Vagina (tissue), 2 donors: ENCODE measurements at regions not wholly inside any gene's neighbourhood (a gene's known extent, or its start where the extent isn't known, plus 50 kb on each side); places are given as distances from the start of the nearest gene placed in this dataset.

ENCODE experiments used
- DNase-seq, 2 donors: peaks; one replicate each; pipeline ENCODE4 v3.0.0-alpha.2; 2017; ENCODE audit errors: extremely low spot score in 2 of 2
- H3K27ac ChIP-seq: fragments of 200-600 bp; sonication (generic); one replicate; pipeline ENCODE4 v1.5.1; 2019
- H3K27me3 ChIP-seq: fragments of 200-600 bp; sonication (generic); one replicate; pipeline ENCODE4 v1.5.1; 2019
- H3K36me3 ChIP-seq, 2 donors: fragments of 200-600 bp; sonication (generic); one replicate each; pipeline ENCODE4 v1.5.1; 2017 to 2019
- H3K4me1 ChIP-seq: fragments of 200-600 bp; sonication (generic); one replicate; pipeline ENCODE4 v1.5.1; 2019
- H3K4me3 ChIP-seq, 2 donors: fragments of 200-600 bp; sonication (generic); 1 replicate in 1 of 2; 2 replicates in 1 of 2; pipeline ENCODE4 v1.5.1; 2016 to 2019
- H3K9me3 ChIP-seq: fragments of 200-600 bp; sonication (generic); one replicate; pipeline ENCODE4 v1.5.1; 2019
- POLR2A ChIP-seq, 2 donors: fragments of 450-650 bp; IDR thresholded peaks; one replicate each; pipeline ENCODE4 v1.6.1; 2017; ENCODE audit warnings: antibody characterized with exemption in 2 of 2, mild to moderate bottlenecking in 2 of 2, moderate library complexity in 2 of 2
- POLR2AphosphoS5 ChIP-seq, 2 donors: sonication (generic); formaldehyde crosslinking; IDR thresholded peaks; one replicate each; pipeline ENCODE4 v1.9.0; 2017; ENCODE audit warnings: antibody characterized with exemption in 2 of 2, mild to moderate bottlenecking in 2 of 2, low read depth in 1 of 2; ENCODE audit not compliant: insufficient read depth in 1 of 2
- intact Hi-C: fragments of 100-400 bp; cut with DNase I; formaldehyde crosslinking; loops from one replicate; pipeline ENCODE4 v1.15.1; 2023
- TF ChIP-seq, protein P1 (sequence below), 3 experiments: fragments of 450-650 bp in 2 of 3; fragments of 200-600 bp in 1 of 3; sonication (generic) in 1 of 3; IDR thresholded peaks; one replicate each; pipeline ENCODE4 v1.5.1; 2017 to 2019; ENCODE audit warnings: antibody characterized with exemption in 3 of 3, mild to moderate bottlenecking in 2 of 3, moderate library complexity in 2 of 3

- no peaks in the 10 kb centered on the region for H3K9me3 ChIP-seq
- no peaks in the 10 kb centered on the region for H3K4me1 ChIP-seq
- no peak overlapping the region for H3K4me3 ChIP-seq
- H3K27me3 ChIP-seq = no peaks in the 10 kb centered on the region
- TF ChIP-seq, protein P1, sequence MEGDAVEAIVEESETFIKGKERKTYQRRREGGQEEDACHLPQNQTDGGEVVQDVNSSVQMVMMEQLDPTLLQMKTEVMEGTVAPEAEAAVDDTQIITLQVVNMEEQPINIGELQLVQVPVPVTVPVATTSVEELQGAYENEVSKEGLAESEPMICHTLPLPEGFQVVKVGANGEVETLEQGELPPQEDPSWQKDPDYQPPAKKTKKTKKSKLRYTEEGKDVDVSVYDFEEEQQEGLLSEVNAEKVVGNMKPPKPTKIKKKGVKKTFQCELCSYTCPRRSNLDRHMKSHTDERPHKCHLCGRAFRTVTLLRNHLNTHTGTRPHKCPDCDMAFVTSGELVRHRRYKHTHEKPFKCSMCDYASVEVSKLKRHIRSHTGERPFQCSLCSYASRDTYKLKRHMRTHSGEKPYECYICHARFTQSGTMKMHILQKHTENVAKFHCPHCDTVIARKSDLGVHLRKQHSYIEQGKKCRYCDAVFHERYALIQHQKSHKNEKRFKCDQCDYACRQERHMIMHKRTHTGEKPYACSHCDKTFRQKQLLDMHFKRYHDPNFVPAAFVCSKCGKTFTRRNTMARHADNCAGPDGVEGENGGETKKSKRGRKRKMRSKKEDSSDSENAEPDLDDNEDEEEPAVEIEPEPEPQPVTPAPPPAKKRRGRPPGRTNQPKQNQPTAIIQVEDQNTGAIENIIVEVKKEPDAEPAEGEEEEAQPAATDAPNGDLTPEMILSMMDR (IDR thresholded peaks at IDR 0.05) = no peak
- TF ChIP-seq POLR2AphosphoS5 (IDR thresholded peaks at IDR 0.05; ENCODE audit: insufficient read depth in 1 of 2, low read depth in 1 of 2) (no peak), POLR2A (IDR thresholded peaks at IDR 0.05) (no peak)
- DNase-seq = no peak
- intact Hi-C loops = no loop called here
- no peak overlapping the region for H3K27ac ChIP-seq
- no peaks in the 10 kb centered on the region for H3K36me3 ChIP-seq
Observed at GRCh38 chr7:68929781-68930261, 668.5 kb upstream of the AUTS2 start.

DNA sequence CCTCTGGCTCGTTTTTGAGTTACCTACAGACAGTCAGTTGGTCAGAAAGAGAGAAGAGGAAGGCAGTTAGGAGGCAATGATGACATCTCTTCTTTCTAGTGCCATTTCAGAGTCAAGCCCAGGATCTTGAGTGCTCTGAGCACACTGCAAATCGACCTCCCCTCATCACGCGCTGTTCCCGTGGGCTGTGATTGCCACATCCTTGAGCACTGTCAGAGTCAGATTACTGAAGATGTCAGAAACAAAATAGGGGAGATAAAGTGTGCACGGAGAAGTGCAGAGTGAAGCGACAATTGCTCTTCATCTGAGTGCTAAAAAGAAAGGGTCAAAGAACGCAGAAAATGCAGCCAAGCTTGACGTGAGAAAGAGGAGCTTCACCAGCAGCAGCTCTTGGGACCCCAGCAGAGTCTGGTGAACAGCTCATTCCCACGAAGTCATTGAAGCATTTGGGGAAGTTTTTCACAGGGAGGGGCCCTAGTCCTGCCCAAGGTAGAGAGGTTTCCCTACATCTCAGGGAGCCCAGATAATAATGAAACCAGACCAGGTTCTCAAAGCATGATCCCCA, 661.7 kb upstream of the AUTS2 start:
- no peaks in the 10 kb centered on the region for H3K9me3 ChIP-seq
- no peaks in the 10 kb centered on the region for H3K36me3 ChIP-seq
- H3K27me3 ChIP-seq = no peaks in the 10 kb centered on the region
- H3K27ac ChIP-seq = no peak overlapping the region
- H3K4me3 ChIP-seq = no peak overlapping the region
- TF ChIP-seq, protein P1 (IDR thresholded peaks at IDR 0.05) = no peak
- no peak for DNase-seq
- intact Hi-C loops = no loop called here
- H3K4me1 ChIP-seq = no peaks in the 10 kb centered on the region

DNA sequence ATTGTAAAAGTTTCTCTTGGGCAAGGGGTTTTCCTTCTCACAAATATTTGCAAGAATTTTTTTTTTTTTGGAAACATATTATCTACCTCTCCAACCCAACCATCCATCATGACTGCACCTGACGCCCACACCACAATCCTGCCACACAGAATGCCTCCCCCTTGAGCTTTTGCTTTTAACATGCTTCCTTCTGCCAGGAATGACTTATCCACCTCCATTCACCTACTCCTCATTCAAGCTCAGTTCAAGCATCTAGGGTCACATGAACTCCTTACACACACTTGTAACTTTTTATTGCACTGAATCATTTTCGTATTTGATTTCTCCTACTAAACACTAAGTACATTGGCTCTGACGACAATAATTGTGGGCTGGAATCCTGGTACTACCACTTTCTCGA, 660.1 kb upstream of the AUTS2 start:
- DNase-seq = no peak
- H3K4me3 ChIP-seq = no peak overlapping the region
- H3K9me3 ChIP-seq = no peaks in the 10 kb centered on the region
- no peaks in the 10 kb centered on the region for H3K4me1 ChIP-seq
- no peak overlapping the region for H3K27ac ChIP-seq
- no peak for TF ChIP-seq POLR2A (IDR thresholded peaks at IDR 0.05)
- TF ChIP-seq, protein P1 (IDR thresholded peaks at IDR 0.05) = no peak
- intact Hi-C loops = no loop called here
- H3K36me3 ChIP-seq = no peaks in the 10 kb centered on the region
- no peaks in the 10 kb centered on the region for H3K27me3 ChIP-seq

DNA sequence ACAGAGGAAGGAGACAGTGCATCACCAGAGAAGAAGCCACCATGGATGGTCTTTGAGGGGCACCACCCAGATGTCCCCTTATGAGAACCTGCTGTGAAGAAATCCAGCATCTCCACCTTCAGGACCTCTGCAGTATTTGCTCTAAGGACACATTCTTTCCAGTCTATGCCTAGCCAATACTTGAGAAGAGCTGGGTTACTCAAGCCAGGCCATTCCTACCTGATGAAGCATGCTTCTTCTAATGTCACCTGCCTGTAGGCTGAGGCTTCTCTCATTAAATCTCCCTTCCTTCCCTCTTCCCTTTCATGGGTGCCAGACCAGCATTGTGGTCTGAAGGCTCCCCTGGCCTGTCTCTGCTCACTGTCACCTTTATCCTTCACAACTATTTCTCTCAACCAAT, 654.5 kb upstream of the AUTS2 start:
- Histone ChIP-seq H3K27me3 (no peaks in the 10 kb centered on the region), H3K9me3 (no peaks in the 10 kb centered on the region), H3K27ac (no peak overlapping the region), H3K4me1 (no peaks in the 10 kb centered on the region), H3K36me3 (no peaks in the 10 kb centered on the region), H3K4me3 (no peak overlapping the region)
- intact Hi-C loops = no loop called here
- TF ChIP-seq, protein P1 (IDR thresholded peaks at IDR 0.05) = no peak
- TF ChIP-seq POLR2A (IDR thresholded peaks at IDR 0.05) = no peak
- TF ChIP-seq POLR2AphosphoS5 (IDR thresholded peaks at IDR 0.05; ENCODE audit: insufficient read depth in 1 of 2, low read depth in 1 of 2) = no peak
- no peak for DNase-seq

- no peak for TF ChIP-seq POLR2A (IDR thresholded peaks at IDR 0.05)
- TF ChIP-seq POLR2AphosphoS5 (IDR thresholded peaks at IDR 0.05; ENCODE audit: insufficient read depth in 1 of 2, low read depth in 1 of 2) = no peak
- TF ChIP-seq, protein P1 (IDR thresholded peaks at IDR 0.05) = no peak
- intact Hi-C loops = no loop called here
Observed at GRCh38 chr7:68955656-68956055, 642.6 kb upstream of the AUTS2 start.

More at GRCh38 chr7:68955656-68956055, 642.6 kb upstream of the AUTS2 start:
- Histone ChIP-seq H3K4me3 (no peak overlapping the region), H3K36me3 (no peaks in the 10 kb centered on the region), H3K27me3 (no peaks in the 10 kb centered on the region), H3K4me1 (no peaks in the 10 kb centered on the region), H3K27ac (no peak overlapping the region), H3K9me3 (no peaks in the 10 kb centered on the region)
- no peak for DNase-seq
